Cardiac muscle cell (in vitro differentiated cells and primary cell): ENCODE measurements at regions not wholly inside any gene's neighbourhood (a gene's known extent, or its start where the extent isn't known, plus 50 kb on each side); places are given as distances from the start of the nearest gene placed in this dataset.

ENCODE experiments used
- DNase-seq, 2 donors: peaks; one replicate each; pipeline versions ENCODE4 v3.0.0 to v3.0.0-alpha.2; 2010 to 2017; ENCODE audit warnings: low read depth in 1 of 2, low spot score in 1 of 2
- H3K27ac ChIP-seq: fragments of 200-600 bp; sonication (generic); 2 replicates; pipeline ENCODE4 v1.5.1; 2016
- H3K27me3 ChIP-seq: fragments of 200-600 bp; sonication (generic); 2 replicates; pipeline ENCODE4 v1.6.0; 2016; ENCODE audit warnings: control low read depth
- H3K36me3 ChIP-seq: fragments of 200-600 bp; sonication (generic); 2 replicates; pipeline ENCODE4 v1.5.1; 2016; ENCODE audit warnings: control low read depth
- H3K4me1 ChIP-seq: fragments of 200-600 bp; sonication (generic); 2 replicates; pipeline ENCODE4 v1.8.1; 2017; ENCODE audit warnings: low read depth, mild to moderate bottlenecking, mixed run types
- H3K4me3 ChIP-seq: fragments of 200-600 bp; sonication (generic); 2 replicates; pipeline ENCODE4 v1.5.1; 2016; ENCODE audit warnings: mild to moderate bottlenecking
- H3K9me3 ChIP-seq: fragments of 200-600 bp; sonication (generic); 2 replicates; pipeline ENCODE4 v1.5.1; 2017; ENCODE audit warnings: low read depth, mild to moderate bottlenecking, control low read depth
- CTCF ChIP-seq: IDR thresholded peaks from 2 replicates; pipeline ENCODE4 v1.5.1; 2012; ENCODE audit warnings: low read depth, mild to moderate bottlenecking, low read length

- Histone ChIP-seq H3K27me3 (no peaks in the 10 kb centered on the region), H3K36me3 (no peaks in the 10 kb centered on the region), H3K27ac (no peak overlapping the region), H3K9me3 (no peaks in the 10 kb centered on the region), H3K4me1 (no peaks in the 10 kb centered on the region), H3K4me3 (no peak overlapping the region)
- no peak for TF ChIP-seq CTCF
- no peak for DNase-seq
Measured at GRCh38 chr1:57655161-57655560, 231.3 kb upstream of the DAB1 start.

GRCh38 chr1:57644667-57645066 lies 220.8 kb upstream of the DAB1 start:
- no peak for DNase-seq
- no peaks in the 10 kb centered on the region for H3K9me3 ChIP-seq
- H3K4me1 ChIP-seq, result no peaks in the 10 kb centered on the region
- no peak overlapping the region for H3K4me3 ChIP-seq
- no peaks in the 10 kb centered on the region for H3K36me3 ChIP-seq
- TF ChIP-seq CTCF, result no peak
- no peak overlapping the region for H3K27ac ChIP-seq
- H3K27me3 ChIP-seq, result no peaks in the 10 kb centered on the region

GRCh38 chr1:57638239-57638638 lies 214.4 kb upstream of the DAB1 start:
- Histone ChIP-seq H3K4me3 (no peak overlapping the region), H3K9me3 (no peaks in the 10 kb centered on the region), H3K27ac (no peak overlapping the region), H3K27me3 (no peaks in the 10 kb centered on the region), H3K4me1 (no peaks in the 10 kb centered on the region), H3K36me3 (no peaks in the 10 kb centered on the region)
- no peak for TF ChIP-seq CTCF
- DNase-seq, result no peak

GRCh38 chr1:57637155-57637554 lies 213.3 kb upstream of the DAB1 start:
- peak in 1 of 2 donors; percentile 74 for DNase-seq
- no peak overlapping the region for H3K27ac ChIP-seq
- H3K9me3 ChIP-seq, result no peaks in the 10 kb centered on the region
- no peaks in the 10 kb centered on the region for H3K36me3 ChIP-seq
- H3K27me3 ChIP-seq, result no peaks in the 10 kb centered on the region
- H3K4me3 ChIP-seq, result no peak overlapping the region
- no peak for TF ChIP-seq CTCF
- peaks cover 4% of the 10 kb centered on the region for H3K4me1 ChIP-seq

- no peak for TF ChIP-seq CTCF
- DNase-seq, result no peak
- H3K4me1 ChIP-seq, result peaks cover 9% of the 10 kb centered on the region
Measured at GRCh38 chr1:57633881-57634280, 210.0 kb upstream of the DAB1 start.

GRCh38 chr1:57633056-57633455 lies 209.2 kb upstream of the DAB1 start:
- TF ChIP-seq CTCF, result no peak
- no peaks in the 10 kb centered on the region for H3K9me3 ChIP-seq
- H3K27ac ChIP-seq, result no peak overlapping the region
- H3K4me3 ChIP-seq, result no peak overlapping the region
- no peaks in the 10 kb centered on the region for H3K27me3 ChIP-seq
- H3K36me3 ChIP-seq, result no peaks in the 10 kb centered on the region
- peaks cover 9% of the 10 kb centered on the region for H3K4me1 ChIP-seq
- DNase-seq, result no peak

More at GRCh38 chr1:57633881-57634280, 210.0 kb upstream of the DAB1 start:
- Histone ChIP-seq H3K9me3 (no peaks in the 10 kb centered on the region), H3K27ac (no peak overlapping the region), H3K27me3 (no peaks in the 10 kb centered on the region), H3K4me3 (no peak overlapping the region), H3K36me3 (no peaks in the 10 kb centered on the region)
